GM12874 (cell line): ENCODE measurements at regions not wholly inside any gene's neighbourhood (a gene's known extent, or its start where the extent isn't known, plus 50 kb on each side); places are given as distances from the start of the nearest gene placed in this dataset.

Source experiments
- TF ChIP-seq, protein P1 (sequence below): IDR thresholded peaks from 2 replicates; pipeline ENCODE4 v1.5.1; 2011; ENCODE audit warnings: low read depth, mild to moderate bottlenecking, control low read depth, low read length, moderate library complexity; ENCODE audit not compliant: insufficient read depth

DNA sequence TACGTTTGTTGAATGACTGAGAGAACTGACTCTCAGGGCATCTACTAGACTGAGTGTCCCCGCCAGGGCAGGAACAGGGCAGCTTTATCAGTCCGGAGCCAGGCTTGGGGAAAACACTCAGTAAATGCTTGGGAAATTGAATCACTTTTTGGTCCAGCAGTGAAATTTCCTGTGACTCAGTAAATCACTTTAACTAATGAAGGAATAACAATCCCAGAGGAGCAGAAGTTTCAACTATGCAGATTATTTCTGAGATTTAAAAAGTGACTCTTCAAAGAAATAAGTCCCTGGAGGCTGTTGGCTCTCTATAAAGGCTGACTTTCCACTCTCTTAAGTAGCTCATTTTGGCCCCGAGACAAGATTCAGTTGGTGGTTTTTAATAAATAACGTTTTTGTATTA is 101.8 kb downstream of the FOXL1 start:
- TF ChIP-seq, protein P1, sequence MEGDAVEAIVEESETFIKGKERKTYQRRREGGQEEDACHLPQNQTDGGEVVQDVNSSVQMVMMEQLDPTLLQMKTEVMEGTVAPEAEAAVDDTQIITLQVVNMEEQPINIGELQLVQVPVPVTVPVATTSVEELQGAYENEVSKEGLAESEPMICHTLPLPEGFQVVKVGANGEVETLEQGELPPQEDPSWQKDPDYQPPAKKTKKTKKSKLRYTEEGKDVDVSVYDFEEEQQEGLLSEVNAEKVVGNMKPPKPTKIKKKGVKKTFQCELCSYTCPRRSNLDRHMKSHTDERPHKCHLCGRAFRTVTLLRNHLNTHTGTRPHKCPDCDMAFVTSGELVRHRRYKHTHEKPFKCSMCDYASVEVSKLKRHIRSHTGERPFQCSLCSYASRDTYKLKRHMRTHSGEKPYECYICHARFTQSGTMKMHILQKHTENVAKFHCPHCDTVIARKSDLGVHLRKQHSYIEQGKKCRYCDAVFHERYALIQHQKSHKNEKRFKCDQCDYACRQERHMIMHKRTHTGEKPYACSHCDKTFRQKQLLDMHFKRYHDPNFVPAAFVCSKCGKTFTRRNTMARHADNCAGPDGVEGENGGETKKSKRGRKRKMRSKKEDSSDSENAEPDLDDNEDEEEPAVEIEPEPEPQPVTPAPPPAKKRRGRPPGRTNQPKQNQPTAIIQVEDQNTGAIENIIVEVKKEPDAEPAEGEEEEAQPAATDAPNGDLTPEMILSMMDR: no peak

DNA sequence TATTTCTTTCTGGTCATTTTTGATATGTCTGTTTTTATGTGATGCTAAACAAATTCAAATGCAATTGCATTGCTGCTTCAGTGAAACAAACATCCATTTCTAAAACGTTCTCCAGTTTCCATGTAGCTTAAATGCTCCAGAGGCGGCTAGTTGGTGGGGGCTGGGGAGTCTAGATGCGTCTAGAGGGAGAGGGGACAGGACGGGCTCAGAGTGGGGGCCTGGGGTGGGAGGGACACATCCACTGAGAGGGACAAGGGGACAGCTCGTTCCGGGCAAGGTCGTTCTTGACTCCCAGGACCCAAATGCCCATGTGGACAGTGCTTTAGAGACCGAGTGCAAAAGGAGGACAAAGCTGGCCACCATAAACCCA is 102.3 kb downstream of the FOXL1 start:
- TF ChIP-seq, protein P1: no peak

- TF ChIP-seq, protein P1: no peak
These were observed 102.8 kb downstream of the FOXL1 start for GRCh38 chr16:86681031-86681756.

DNA sequence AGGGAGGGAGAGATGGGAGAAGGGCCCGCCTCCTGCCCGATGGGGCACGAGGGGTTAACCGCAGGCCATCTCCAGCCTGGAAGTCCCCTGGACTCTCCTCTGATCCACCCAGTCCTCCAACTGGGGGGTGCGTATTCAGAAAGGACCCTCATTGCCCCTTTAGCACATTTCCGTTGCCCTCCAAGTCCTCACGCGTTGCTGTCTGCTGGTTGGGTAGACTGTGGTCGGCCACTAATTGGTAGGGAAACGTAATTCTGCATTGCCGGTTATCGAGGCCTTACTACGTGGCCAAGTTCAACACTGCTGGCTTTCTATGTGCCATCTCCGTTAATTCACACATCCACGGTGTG is 103.4 kb downstream of the FOXL1 start:
- TF ChIP-seq, protein P1: no peak

GRCh38 chr16:86682219-86682904 is 104.0 kb downstream of the FOXL1 start:
- TF ChIP-seq, protein P1: no peak

DNA sequence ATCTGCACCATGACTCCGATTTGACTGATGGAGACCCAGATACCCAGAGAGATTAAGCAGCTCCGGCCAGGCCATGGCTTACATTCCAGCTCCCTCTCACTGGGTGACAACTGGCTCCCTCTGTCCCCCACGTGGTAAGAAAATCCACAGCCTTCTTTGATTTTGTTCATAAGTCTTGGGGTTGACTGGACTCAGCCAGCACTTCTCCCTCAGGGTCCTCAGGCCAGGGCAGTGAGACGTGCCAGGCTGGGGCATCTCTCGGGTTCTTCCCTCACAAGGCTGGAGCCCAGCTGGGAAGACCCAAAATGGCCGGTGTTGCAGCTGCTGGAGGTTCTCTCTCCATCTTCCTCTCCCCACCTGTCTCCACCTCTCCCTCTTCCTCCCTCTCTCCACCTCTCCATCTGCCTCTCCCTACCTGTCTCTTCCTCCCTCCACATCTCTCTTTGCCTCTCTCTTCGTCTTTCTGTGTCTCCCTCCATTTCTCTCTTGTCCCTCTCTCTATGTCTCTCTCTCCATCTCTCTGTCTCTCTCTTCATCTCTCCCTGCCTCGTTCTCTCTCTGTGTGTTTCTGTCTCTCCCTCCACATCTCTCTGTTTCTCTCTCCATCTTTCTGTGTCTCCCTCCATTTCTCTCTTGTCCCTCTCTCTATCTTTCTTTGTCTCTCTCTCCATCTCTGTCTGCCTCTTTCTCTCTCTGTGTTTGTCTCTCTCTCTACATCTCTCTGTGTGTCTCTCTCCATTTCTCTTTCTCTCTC is 105.3 kb downstream of the FOXL1 start:
- TF ChIP-seq, protein P1: no peak

GRCh38 chr16:86685076-86685475 is 106.7 kb downstream of the FOXL1 start:
- TF ChIP-seq, protein P1: no peak
